NCI-H2081 (cell line): ENCODE measurements at regions not wholly inside any gene's neighbourhood (a gene's known extent, or its start where the extent isn't known, plus 50 kb on each side); places are given as distances from the start of the nearest gene placed in this dataset.

Source experiments
- DNase-seq, 2 experiments: peaks; one replicate each; lab custom pipeline; 2025; lab: John Stamatoyannopoulos, UW

- no peak for DNase-seq
Observed at GRCh38 chr22:27173530-27173929, 516.1 kb downstream of the MIAT start.

GRCh38 chr22:27175021-27175838, 517.8 kb downstream of the MIAT start:
- DNase-seq, result no peak

- DNase-seq, result no peak
Observed at GRCh38 chr22:27175974-27176373, 518.6 kb downstream of the MIAT start.

- DNase-seq, result no peak
Observed at GRCh38 chr22:27179161-27179560, 521.8 kb downstream of the MIAT start.

- no peak for DNase-seq
Observed at GRCh38 chr22:27181537-27181936, 524.1 kb downstream of the MIAT start.

- DNase-seq, result no peak
Observed at GRCh38 chr22:27183474-27183873, 526.1 kb downstream of the MIAT start.

DNA sequence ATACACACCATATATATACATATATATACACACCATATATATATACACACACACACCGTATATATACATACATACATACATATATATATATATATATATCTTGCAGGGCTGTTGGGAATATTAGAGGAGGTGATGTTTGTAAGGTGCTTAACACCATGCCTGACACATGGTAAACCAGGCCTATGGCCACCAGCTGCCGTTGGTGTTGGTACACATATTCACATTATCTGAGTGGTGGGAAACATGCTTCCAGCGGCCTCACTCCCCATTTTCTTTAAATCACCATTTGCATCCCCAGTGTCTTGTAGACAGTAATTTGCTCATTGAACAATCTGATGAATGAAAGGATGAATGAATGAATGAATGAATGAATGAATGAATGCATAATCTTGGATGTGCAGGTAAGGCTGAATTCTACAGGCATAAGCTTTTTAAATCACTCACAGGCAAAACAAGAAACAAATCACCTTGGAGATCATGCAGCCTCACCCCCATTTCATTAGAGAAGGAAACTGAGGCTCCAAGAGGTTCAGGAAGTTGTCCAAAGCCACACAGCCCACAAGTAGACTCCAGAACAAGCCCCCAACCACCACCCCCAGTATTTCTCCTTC, 527.8 kb downstream of the MIAT start:
- DNase-seq, result no peak

DNA sequence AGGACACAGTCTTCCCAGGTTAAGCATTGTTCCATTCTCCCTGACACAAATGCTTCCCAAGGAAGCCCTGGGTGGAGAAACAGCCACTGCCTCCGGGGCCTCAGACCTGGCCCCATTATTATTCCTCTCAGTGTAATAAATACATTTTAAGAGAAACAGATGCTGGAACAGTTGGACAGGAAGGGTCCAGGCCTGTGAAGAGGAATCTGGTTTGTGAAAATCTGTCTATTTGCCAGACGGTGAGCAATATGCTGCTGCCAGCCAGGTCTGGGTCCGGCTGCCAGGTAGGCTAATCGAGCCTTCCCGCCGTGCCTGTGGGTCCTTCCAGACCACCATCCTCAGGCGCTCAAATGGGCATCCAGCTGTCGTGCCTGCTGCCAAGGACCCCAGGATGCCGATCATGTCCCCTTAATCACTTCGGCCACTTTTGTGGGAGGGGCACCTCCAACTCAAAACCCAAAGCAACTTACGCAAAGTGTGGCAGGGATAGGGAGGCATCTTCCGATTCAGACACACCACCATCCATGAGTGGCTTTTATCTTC, 528.4 kb downstream of the MIAT start:
- DNase-seq, result no peak

- DNase-seq, result no peak
Observed at GRCh38 chr22:27186643-27187042, 529.3 kb downstream of the MIAT start.

- no peak for DNase-seq
Observed at GRCh38 chr22:27192135-27192829, 534.9 kb downstream of the MIAT start.

DNA sequence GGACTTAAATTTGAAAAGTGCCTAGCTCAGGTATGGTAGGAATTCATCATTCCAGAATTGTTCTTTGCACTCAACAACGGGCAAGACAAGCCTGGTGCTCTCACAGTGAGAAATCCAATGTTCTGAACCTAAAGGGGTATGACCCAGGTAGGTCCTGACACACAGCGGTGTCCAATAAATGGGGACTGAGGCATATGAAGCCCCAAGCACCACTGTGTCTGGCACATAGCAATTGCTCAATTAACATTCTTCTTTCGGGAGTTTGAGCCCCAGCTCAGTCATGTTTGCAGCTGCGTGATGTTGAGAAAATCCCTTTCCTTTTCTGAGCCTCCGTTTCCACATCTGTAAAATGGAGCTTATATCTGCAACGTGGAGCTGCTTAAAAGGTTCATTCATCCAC, 535.8 kb downstream of the MIAT start:
- DNase-seq, result no peak

DNA sequence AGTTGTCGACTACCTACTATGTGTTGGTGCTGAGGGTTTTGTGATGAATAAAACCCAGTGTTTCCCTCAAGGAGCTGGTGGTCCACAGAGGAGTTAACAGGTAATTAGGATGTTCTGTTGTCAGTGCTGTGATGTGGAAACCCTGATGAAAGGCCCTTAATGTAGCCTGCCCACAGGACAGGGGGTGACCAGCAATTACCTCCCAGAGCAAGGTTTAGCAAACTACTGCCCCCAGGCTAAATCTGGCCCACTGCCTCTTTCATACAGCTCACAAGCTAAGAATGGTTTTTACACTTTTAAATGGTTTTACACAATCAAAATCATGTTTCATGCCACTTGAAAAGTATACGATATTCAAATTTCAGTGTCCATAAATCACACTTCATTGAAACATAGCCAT, 536.2 kb downstream of the MIAT start:
- no peak for DNase-seq

- DNase-seq, result no peak
Observed at GRCh38 chr22:27194096-27194748, 536.8 kb downstream of the MIAT start.

DNA sequence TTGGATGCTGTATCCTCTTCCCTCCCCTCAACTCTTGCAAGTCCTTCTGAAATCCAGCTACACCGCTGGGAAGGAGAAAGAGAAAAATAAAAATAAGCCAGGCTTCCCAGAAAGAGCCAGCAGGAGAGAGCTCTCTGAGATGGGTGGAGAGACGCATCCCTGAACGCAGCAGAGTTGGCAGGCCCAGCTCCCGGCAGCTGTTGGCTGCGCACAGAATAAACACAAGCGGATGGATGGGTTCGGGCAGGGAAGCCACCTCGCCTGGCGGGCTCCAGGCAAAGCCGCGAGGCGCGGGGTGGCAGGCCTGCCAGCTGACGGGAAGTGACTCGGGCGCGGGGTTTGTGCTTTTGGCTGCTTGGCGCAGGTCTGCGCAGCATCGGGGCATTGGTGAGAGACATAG, 537.7 kb downstream of the MIAT start:
- peak; percentile 44 to 67 for DNase-seq

DNA sequence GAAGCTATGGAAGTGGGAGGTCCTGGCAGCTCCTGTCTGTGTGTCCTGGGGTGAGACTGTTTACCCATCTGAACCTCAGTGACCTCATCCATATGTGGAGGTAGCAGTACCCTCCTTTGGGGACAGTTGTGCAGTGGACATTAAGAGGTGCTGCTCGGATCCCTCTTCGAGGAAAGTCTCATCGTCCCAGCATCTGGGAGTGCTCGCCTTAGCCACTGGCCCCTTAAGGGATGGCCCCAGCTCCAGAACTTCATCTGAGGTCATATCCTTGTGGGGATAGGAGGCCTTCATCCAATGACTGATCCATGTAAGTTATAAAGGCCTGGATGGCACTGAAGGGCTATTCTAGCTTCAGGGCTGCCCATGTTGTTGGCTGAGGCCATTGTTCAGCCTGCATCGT, 538.1 kb downstream of the MIAT start:
- no peak for DNase-seq

DNA sequence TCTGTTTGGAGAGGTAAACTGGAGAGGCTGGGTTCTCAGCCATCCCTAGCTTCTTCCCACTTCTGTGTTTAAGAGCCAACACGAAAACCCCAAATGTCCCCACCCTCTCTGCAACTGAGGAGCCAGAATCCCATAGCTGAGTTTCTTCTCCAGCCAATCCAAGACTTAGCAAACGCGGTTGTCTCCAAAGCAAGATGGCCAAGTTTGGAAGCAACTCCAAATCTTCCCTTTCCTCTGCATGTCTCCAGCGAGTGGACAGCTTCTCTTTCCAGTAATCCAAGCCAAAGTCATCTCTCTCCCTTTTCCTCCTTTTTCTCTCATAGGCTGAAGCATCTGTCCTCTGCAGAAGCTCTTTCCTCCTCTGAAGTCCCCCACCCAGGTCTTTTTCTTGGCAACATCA, 539.2 kb downstream of the MIAT start:
- no peak for DNase-seq

GRCh38 chr22:27197052-27197451, 539.7 kb downstream of the MIAT start:
- no peak for DNase-seq

- DNase-seq, result no peak
Observed at GRCh38 chr22:27197618-27198017, 540.2 kb downstream of the MIAT start.

DNA sequence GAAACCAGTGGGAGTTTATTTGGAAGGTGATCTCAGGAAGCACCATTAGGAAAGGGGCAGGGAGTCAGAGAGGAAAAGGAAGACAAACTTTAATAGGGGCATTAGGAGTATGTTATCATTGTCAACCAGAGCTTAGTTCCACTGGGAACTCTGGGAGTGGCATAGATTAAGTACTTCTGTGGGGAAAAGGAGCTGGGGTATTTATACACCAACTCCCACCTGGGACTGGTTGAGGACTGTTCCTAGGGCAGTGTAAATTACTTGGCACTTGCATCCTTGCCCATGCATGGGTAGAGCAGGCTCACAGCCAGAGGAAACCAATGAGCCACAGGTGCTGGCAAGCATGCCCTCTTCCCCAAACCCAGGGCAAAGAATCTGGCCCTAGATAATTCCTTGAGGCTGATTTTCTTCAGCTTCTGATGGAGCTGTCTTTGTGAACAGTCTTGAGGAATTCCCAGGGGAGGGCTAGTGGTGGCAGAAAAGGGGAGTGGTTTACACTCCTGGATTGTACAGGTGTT, 541.2 kb downstream of the MIAT start:
- no peak for DNase-seq

- no peak for DNase-seq
Observed at GRCh38 chr22:27199354-27199753, 542.0 kb downstream of the MIAT start.

DNA sequence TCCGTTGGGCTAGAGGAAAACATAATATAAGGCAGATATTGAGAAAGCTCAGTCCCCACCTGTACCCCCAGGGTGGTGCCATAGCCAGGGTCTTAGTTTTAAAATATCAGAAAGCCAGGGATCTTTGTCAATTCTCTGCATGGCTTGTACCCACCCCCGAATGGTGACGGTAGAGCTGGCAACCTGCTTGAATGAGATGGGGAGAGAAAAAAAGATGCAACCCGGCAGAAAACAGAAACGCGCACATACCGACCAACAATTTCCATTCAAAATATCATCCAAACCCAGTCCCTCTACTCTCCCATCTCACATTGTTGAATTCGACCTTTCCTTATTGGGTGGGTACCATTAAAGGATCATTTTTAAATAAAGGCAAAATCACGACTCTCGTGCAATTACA, 543.9 kb downstream of the MIAT start:
- DNase-seq, result no peak

- DNase-seq, result no peak
Observed at GRCh38 chr22:27201741-27202140, 544.4 kb downstream of the MIAT start.
